Left lobe of liver (tissue), 2 donors: ENCODE measurements at regions not wholly inside any gene's neighbourhood (a gene's known extent, or its start where the extent isn't known, plus 50 kb on each side); places are given as distances from the start of the nearest gene placed in this dataset.

Experiments used
- ATAC-seq: fragments of 200-7000 bp; cut with Tn5 transposase; one replicate; pipeline ENCODE4 v1.9.1; 2020; ENCODE audit warnings: mild to moderate bottlenecking, moderate library complexity
- DNase-seq: peaks from one replicate; pipeline ENCODE4 v3.0.0-alpha.2; 2020; ENCODE audit warnings: low spot score
- donor health status: DM: no; HTN: no; CAD: no; lungs with moderate emphysema.
- donor health status: DM: no; HTN: yes; CAD: no.

- DNase-seq (no peak), ATAC-seq (no peak)
Measured at GRCh38 chr14:97377550-97377949, 580.4 kb downstream of the VRK1 start.

- DNase-seq = no peak
- no peak for ATAC-seq
Measured at GRCh38 chr14:97379091-97379531, 581.9 kb downstream of the VRK1 start.

GRCh38 chr14:97380539-97380941 lies 583.4 kb downstream of the VRK1 start:
- ATAC-seq (no peak), DNase-seq (no peak)

GRCh38 chr14:97381309-97381708 lies 584.1 kb downstream of the VRK1 start:
- no peak for DNase-seq
- ATAC-seq = no peak

- DNase-seq (no peak), ATAC-seq (no peak)
Measured at GRCh38 chr14:97382616-97383226, 585.5 kb downstream of the VRK1 start.

- ATAC-seq (no peak), DNase-seq (no peak)
Measured at GRCh38 chr14:97385727-97386126, 588.5 kb downstream of the VRK1 start.

- ATAC-seq (no peak), DNase-seq (no peak)
Measured at GRCh38 chr14:97387252-97387874, 590.2 kb downstream of the VRK1 start.

- ATAC-seq (no peak), DNase-seq (no peak)
Measured at GRCh38 chr14:97388408-97388807, 591.2 kb downstream of the VRK1 start.

- no peak for ATAC-seq
- no peak for DNase-seq
Measured at GRCh38 chr14:97390096-97390724, 593.0 kb downstream of the VRK1 start.

GRCh38 chr14:97393244-97393643 lies 596.1 kb downstream of the VRK1 start:
- DNase-seq (no peak), ATAC-seq (no peak)

GRCh38 chr14:97395068-97395467 lies 597.9 kb downstream of the VRK1 start:
- DNase-seq = no peak
- no peak for ATAC-seq

GRCh38 chr14:97401714-97402113 lies 604.5 kb downstream of the VRK1 start:
- DNase-seq (no peak), ATAC-seq (no peak)

GRCh38 chr14:97402279-97402678 lies 605.1 kb downstream of the VRK1 start:
- DNase-seq (no peak), ATAC-seq (no peak)

- ATAC-seq = no peak
- DNase-seq = no peak
Measured at GRCh38 chr14:97407701-97408407, 610.7 kb downstream of the VRK1 start.

GRCh38 chr14:97408503-97408902 lies 611.3 kb downstream of the VRK1 start:
- ATAC-seq (no peak), DNase-seq (no peak)

GRCh38 chr14:97408937-97409815 lies 612.0 kb downstream of the VRK1 start:
- ATAC-seq (no peak), DNase-seq (no peak)

GRCh38 chr14:97410667-97411620 lies 613.8 kb downstream of the VRK1 start:
- no peak for DNase-seq

GRCh38 chr14:97411938-97412612 lies 614.9 kb downstream of the VRK1 start:
- ATAC-seq (no peak), DNase-seq (no peak)

More at GRCh38 chr14:97410667-97411620, 613.8 kb downstream of the VRK1 start:
- ATAC-seq = no peak

- no peak for DNase-seq
- ATAC-seq = no peak
Measured at GRCh38 chr14:97413022-97413539, 615.9 kb downstream of the VRK1 start.
